ENCODE measurements at regions not wholly inside any gene's neighbourhood (a gene's known extent, or its start where the extent isn't known, plus 50 kb on each side); places are given as distances from the start of the nearest gene placed in this dataset.

DNA sequence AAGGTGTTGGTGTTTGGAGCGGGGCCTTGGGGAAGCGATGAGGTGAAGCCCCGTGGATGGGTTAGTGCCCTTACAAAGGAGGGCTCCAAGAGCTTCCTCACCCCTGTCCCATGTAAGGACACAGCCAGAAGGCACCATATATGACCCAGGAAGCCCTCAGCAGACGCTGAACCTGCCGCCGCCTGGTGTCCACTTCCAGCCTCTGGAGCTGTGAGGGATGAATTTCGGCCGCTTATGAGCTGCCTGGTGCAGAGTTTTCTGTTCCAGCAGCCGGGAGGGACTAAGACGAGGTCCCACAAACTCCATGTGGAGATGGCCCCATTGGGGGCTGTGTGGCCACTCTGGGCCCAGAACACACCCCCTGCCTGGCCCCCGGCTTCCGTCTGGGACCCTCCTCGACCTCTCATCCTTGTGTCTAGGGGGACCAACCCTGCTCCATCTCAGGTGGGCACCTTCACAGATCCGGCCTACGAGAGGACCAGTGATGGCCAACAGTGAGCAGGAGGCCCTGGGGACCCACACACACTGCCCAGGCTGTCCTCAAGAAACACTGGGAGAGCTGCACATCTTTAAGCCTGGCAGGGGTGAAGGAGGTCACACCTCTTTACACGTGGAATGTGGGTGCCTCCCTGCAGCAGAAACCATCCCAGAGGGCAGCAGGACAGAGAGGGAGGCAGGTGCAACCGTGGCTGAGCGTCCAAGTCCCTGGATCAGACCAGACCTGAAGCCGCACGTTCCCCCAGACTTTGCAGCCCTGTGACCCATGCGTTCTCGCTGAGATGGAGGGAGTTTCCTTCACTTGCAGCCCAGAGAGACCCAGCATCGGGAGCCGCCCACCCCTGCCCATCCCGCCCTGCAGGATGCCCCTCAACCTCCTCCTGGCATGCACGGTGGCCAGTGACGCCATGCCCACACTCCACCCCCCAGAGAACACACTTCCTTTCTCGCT lies 96.1 kb downstream of the PDGFA start:
- DNase-seq = no peak
- CTCF ChIA-PET = no interaction called here
- H3K27me3 Mint-ChIP-seq = no peaks in the 10 kb centered on the region

DNA sequence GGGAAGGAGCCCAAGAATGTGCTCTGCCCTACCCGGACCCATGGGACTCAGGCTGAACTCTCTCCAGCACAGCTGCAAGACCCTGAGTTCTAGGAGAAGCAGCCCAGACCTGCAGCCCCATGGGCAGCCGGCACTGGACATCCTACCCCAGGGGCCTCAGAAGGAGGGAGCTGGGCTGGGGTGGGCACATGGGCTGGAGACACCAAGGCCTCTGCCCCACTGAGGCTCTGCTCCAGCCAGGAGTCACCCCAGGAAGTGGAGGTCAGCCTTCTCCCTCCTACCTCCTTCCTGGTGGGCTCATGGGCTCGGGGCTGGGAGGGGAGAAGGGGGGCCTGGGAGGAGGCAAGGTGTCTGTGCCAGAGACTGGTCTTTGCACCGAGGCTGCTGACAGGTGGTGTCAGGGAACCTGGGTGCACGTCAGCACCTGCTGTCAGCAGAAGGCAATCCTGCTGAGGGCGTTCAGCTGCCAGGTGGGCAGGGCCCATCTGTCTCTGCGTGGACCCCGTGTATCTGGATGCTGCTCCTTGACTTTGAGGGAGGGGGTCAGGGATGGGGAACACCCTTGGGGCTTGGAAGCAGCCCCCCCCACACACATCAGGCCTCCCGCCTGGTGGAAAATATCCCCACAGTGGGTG lies 95.2 kb downstream of the PDGFA start:
- H3K27ac Mint-ChIP-seq = no peak overlapping the region
- H3K9me3 Mint-ChIP-seq = no peaks in the 10 kb centered on the region
- no peaks in the 10 kb centered on the region for H3K27me3 Mint-ChIP-seq
- no peaks in the 10 kb centered on the region for H3K4me1 Mint-ChIP-seq
- CTCF ChIA-PET = no interaction called here
- no peak for DNase-seq
- no peak overlapping the region for H3K4me3 Mint-ChIP-seq
- no peaks in the 10 kb centered on the region for H3K36me3 Mint-ChIP-seq

More for the DNA sequence above, 96.1 kb downstream of the PDGFA start:
- no peaks in the 10 kb centered on the region for H3K36me3 Mint-ChIP-seq
- H3K9me3 Mint-ChIP-seq = no peaks in the 10 kb centered on the region
- H3K4me3 Mint-ChIP-seq = no peak overlapping the region
- H3K27ac Mint-ChIP-seq = no peak overlapping the region
- no peaks in the 10 kb centered on the region for H3K4me1 Mint-ChIP-seq

DNA sequence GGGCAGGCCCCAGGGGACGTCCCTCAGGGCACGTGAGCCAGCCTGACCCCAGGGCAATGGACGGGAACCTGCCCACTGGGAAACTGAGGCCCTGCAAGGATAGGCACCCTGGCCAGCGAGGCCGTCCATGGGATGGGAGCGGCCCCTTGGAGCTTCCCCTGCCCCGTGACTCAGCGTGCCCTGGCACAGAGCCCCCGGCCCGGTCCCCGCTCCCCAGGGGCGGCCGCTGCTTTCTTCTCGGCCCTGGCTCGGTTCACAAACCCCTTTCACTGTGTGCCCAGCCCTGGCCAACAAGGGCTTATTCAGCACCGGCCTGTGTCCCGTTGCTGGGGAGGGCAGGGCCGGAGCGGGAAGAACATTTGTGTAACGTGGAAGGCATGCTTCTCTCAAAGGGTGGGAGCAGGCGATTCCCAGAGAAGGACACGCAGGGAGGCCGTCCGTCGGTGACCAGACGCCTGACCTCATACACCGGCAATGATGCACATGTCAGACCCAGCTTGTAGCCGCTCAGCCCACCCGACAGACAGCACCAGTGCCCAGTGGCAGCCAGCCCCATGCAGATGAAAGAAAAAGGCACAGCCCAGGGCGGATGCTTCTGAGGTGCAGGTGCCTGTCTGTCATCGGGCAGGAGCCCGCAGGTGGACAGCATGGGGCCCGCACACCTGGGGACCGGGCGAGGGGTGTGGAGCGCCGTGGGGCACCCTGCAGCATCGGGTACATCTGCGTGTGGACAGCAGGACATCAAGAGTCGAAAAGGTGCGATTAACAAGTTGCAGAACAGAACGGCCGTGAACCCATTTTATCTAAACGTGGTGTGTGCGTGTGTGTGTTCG lies 94.5 kb downstream of the PDGFA start:
- Mint-ChIP-seq H3K9me3 (no peaks in the 10 kb centered on the region), H3K27ac (no peak overlapping the region), H3K36me3 (no peaks in the 10 kb centered on the region), H3K4me3 (no peak overlapping the region), H3K4me1 (no peaks in the 10 kb centered on the region), H3K27me3 (no peaks in the 10 kb centered on the region)
- CTCF ChIA-PET = no interaction called here
- DNase-seq = no peak

DNA sequence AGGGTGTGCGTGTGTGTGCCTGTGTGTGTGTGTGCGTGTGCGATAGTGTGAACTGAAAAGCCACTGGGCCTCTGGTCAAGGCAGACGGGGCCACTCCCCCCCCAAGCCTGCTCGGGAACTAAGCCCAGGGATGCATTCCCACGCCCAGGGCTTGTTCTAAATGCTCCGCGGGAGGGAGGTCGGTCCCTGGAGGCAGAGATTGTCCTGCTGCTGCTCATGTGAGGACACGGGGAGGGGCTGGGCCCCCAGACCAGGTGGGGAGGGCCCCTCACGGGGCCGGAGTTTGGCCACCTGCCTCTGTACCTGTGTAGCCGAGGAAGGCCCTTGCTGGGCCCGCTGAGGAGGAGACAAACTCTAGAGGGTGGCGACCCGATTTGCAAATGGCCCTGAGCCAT lies 93.9 kb downstream of the PDGFA start:
- CTCF ChIA-PET = no interaction called here
- H3K27me3 Mint-ChIP-seq = no peaks in the 10 kb centered on the region
- no peak overlapping the region for H3K4me3 Mint-ChIP-seq
- DNase-seq = no peak
- H3K27ac Mint-ChIP-seq = no peak overlapping the region
- no peaks in the 10 kb centered on the region for H3K9me3 Mint-ChIP-seq
- H3K36me3 Mint-ChIP-seq = no peaks in the 10 kb centered on the region
- no peaks in the 10 kb centered on the region for H3K4me1 Mint-ChIP-seq

DNA sequence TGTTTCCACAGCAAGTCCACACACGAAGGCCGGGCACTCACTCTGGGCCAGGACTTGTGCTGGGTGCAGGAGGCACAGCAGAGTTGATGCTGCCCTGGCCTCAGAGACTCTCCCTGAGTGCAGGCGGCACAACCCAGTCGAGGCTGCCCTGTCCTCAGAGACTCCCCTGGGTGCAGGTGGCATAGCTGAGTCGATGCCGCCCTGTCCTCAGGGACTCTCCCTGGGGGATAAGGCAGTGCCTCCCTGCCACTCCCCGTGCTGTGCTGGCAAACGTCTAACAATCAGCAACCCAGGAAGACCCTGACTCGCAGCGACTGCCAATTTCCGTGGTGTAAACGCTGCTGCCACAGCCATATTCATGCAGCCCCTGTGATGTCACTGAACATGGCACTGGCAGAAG lies 93.1 kb downstream of the PDGFA start:
- H3K4me1 Mint-ChIP-seq = no peaks in the 10 kb centered on the region
- CTCF ChIA-PET = no interaction called here

DNA sequence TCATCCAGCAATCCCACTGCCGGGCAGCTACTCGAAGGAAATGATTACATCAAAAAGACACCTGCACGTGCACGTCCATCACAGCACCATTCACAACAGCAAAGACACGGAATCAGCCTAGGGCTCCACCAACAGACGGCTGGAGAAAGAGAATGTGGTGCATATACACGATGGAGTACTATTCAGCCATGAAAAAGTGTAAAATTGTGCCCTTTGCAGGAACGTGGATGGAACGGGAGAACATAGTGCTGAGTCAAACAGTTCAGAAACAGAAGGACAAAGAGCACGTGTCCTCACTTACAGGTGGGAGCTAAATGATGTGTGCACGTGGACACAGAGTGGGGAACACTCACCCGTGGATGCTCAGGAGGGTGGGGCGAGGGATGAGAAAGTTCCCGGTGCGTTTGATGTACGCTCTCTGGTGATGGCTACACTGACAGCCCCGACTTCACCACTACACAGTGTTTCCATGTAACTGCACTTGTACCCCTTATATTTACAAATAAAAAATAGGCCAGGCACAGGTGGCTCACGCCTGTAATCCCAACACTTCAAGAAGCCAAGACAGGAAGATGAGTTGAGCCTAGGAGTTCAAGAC lies 92.0 kb downstream of the PDGFA start:
- DNase-seq = no peak
- Mint-ChIP-seq H3K36me3 (no peaks in the 10 kb centered on the region), H3K9me3 (no peaks in the 10 kb centered on the region), H3K27me3 (no peaks in the 10 kb centered on the region), H3K4me3 (no peak overlapping the region), H3K4me1 (no peaks in the 10 kb centered on the region), H3K27ac (no peak overlapping the region)
- CTCF ChIA-PET = no interaction called here

More for the DNA sequence above, 93.1 kb downstream of the PDGFA start:
- Mint-ChIP-seq H3K27me3 (no peaks in the 10 kb centered on the region), H3K9me3 (no peaks in the 10 kb centered on the region), H3K4me3 (no peak overlapping the region), H3K36me3 (no peaks in the 10 kb centered on the region), H3K27ac (no peak overlapping the region)
- DNase-seq = no peak

DNA sequence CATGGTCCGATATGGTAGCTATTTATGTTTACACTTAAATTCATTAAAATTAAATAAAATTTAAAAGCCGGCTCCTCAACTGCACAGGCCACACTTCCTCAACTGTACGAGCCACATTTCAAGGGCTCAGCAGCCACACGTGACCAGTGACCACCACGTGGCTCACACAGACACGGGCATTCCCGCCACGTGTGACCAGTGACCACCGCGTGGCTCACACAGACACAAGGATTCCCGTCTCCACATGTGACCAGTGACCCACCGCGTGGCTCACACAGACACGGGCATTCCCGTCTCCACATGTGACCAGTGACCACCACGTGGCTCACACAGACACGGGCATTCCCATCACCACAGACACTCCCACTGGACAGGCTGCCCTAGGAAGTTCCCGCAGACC lies 91.3 kb downstream of the PDGFA start:
- H3K27me3 Mint-ChIP-seq = no peaks in the 10 kb centered on the region
- no peak overlapping the region for H3K27ac Mint-ChIP-seq
- CTCF ChIA-PET = no interaction called here
- no peak overlapping the region for H3K4me3 Mint-ChIP-seq
- no peaks in the 10 kb centered on the region for H3K36me3 Mint-ChIP-seq
- no peak for DNase-seq
- no peaks in the 10 kb centered on the region for H3K9me3 Mint-ChIP-seq
- no peaks in the 10 kb centered on the region for H3K4me1 Mint-ChIP-seq

DNA sequence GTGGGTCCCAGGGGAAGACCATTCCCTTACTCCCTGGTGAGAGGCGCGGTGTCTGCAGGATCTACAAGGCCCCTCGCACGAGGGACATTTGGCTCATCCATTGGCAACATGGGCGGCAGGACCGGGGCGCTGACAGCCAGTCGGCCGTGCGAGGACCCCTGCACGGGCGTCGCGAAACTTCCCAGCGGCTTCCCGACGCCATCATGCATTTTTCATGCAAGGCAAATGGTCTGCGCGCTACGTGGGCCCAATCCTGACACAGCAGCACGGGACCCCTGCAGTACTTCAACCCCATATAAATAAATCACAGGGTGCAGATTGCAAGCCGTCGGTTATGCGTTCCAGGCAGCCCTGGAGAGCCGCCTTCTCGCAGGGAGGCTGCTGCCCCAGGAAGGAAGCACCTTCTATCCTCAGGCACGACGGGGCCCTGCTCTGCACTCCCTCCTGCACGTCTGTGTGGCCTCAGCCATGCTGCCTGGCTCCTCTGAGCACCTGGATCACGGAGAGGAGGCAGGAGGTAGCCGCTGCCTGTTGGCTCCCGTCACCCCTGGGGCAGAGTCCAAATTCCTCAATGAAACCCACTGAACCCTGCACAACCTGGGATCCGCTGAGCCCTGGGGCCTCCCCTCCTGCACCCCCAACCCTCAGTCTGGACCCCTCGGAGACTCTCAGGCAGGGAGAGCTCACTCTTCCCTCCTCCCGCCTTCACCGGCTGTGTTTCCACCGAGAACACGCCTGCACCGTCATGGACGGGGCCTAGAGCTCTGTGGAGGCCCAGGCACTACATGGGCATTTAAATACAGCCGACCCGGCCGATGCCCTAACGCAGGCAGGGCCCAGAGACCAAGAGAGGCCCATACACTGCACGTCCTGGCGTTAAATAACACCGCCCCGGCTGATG lies 90.5 kb downstream of the PDGFA start:
- H3K36me3 Mint-ChIP-seq = no peaks in the 10 kb centered on the region
- no peak for DNase-seq
- no peak overlapping the region for H3K4me3 Mint-ChIP-seq
- H3K4me1 Mint-ChIP-seq = no peaks in the 10 kb centered on the region
- no peaks in the 10 kb centered on the region for H3K27me3 Mint-ChIP-seq
- no peak overlapping the region for H3K27ac Mint-ChIP-seq
- no peaks in the 10 kb centered on the region for H3K9me3 Mint-ChIP-seq
- CTCF ChIA-PET = no interaction called here

DNA sequence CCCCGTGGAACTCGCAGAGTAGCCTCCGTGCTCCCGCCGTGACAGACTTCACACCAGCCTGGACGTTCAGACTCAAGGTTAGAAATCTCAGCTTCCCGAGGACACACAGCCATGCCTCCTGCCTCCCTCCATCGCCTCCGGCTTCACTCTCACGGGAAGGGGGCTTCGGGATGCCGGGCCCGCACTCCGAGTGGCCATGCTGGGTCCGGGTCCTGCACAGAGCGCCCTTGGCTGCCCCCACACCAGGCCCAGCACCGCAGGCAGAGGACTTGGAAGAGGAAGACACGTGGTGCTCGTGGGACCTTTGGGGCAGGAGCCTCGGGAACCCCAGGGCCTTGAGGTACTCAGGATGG lies 89.8 kb downstream of the PDGFA start:
- CTCF ChIA-PET = no interaction called here
- DNase-seq = no peak
- no peak overlapping the region for H3K4me3 Mint-ChIP-seq
- no peaks in the 10 kb centered on the region for H3K27me3 Mint-ChIP-seq
- H3K4me1 Mint-ChIP-seq = no peaks in the 10 kb centered on the region
- no peaks in the 10 kb centered on the region for H3K9me3 Mint-ChIP-seq
- no peak overlapping the region for H3K27ac Mint-ChIP-seq
- no peaks in the 10 kb centered on the region for H3K36me3 Mint-ChIP-seq

DNA sequence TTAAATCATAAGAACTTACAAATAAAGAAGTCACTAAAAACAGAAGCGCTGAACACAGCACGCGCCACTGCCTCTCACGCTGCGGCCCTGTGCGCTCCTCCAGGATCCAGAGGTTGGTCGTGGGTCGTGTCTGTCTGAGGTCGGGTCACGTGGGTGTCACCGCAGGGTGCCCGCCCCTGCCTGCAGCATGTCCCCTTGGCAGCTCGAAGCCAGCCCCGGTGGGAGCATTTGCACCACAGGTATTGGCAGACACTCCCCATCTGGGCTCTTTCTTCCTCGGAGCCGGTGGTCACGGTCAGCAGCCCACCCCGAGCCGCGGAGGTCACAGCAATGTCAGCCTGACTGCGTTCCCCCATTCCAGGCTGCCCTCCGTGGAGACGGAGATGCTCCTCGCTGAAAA lies 88.6 kb downstream of the PDGFA start:
- H3K4me1 Mint-ChIP-seq = peaks cover 4% of the 10 kb centered on the region
- CTCF ChIA-PET = interaction anchor here (1.8 kb wide), 1 partner anchor 109 kb away, joined by 4 read pairs; no protein-coding TSS in a partner anchor
- H3K36me3 Mint-ChIP-seq = no peaks in the 10 kb centered on the region
- H3K9me3 Mint-ChIP-seq = no peaks in the 10 kb centered on the region
- no peak for DNase-seq
- no peak overlapping the region for H3K4me3 Mint-ChIP-seq
- H3K27ac Mint-ChIP-seq = no peak overlapping the region
- no peaks in the 10 kb centered on the region for H3K27me3 Mint-ChIP-seq

DNA sequence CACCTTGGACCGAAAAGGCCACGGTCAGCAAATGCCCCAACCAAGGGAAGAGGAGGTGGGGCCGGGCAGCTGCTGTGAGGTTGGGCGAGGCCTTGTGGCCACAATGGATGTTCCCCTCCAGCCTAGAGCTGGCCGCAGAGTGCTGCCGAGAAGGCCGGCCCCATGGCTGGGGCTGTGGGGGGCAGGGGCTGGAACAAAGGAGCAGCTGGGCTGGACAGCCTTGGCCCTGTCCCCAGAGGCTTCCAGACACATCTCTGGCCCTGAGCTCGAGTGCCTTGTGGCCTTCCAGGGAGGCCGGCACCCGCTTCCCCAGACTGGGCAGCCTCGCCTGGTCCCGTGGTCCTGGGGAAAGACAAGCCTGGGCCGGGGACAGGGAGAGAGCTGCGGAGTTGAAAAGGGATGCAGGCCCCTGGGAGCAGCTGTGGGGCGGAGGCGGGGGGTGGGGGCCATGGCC lies 88.0 kb downstream of the PDGFA start:
- no peak for DNase-seq
- Mint-ChIP-seq H3K4me3 (no peak overlapping the region), H3K27me3 (no peaks in the 10 kb centered on the region), H3K36me3 (no peaks in the 10 kb centered on the region), H3K27ac (no peak overlapping the region), H3K4me1 (peaks cover 4% of the 10 kb centered on the region), H3K9me3 (no peaks in the 10 kb centered on the region)
- CTCF ChIA-PET = interaction anchor here (1.8 kb wide), 1 partner anchor 110 kb away, joined by 4 read pairs; no protein-coding TSS in a partner anchor

DNA sequence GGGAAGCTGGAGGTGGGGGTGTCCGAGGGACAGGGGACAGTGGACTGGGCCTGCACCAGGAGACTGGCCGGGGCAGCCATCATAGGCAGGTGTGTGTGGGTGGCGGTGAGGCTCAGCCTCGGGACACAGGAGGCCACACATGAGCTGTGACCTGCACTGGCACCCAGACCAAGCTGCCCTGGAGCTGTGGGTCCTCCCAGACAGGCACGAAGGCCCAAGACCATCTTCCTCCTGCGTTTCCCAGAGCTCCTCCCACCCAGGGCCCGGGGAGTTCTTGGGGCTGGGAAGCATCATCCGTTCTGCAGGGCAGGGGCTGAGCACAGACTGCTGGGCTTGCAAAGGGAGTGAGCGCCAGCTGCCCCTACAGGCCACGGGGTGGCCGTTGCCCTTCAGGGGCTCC lies 87.4 kb downstream of the PDGFA start:
- Mint-ChIP-seq H3K9me3 (no peaks in the 10 kb centered on the region), H3K27me3 (no peaks in the 10 kb centered on the region), H3K36me3 (no peaks in the 10 kb centered on the region), H3K27ac (no peak overlapping the region), H3K4me3 (no peak overlapping the region), H3K4me1 (peaks cover 4% of the 10 kb centered on the region)
- CTCF ChIA-PET = interaction anchor here (1.8 kb wide), 1 partner anchor 110 kb away, joined by 4 read pairs; no protein-coding TSS in a partner anchor
- DNase-seq = no peak

DNA sequence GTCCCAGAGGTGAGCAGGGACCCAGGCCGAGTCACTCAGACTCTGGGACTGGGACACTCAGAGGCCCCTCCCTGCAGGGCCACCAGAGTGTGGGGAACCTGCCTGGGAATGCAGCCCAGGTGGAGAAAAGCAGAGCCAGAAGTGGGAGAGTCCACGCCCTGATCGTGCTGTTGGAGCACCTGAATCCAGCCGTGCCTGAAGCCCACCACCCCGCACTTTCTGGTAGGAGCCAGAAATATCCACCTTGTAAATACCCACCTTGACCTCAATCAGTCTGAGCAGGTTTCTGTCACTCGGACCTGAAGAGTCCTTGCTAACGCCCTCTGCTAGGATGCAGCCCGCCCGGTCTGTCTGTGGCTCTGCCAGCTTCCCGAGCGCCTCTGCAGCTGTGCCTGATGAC lies 86.7 kb downstream of the PDGFA start:
- no peaks in the 10 kb centered on the region for H3K36me3 Mint-ChIP-seq
- no peak overlapping the region for H3K27ac Mint-ChIP-seq
- no peak for DNase-seq
- no peaks in the 10 kb centered on the region for H3K27me3 Mint-ChIP-seq
- H3K4me1 Mint-ChIP-seq = peaks cover 4% of the 10 kb centered on the region
- CTCF ChIA-PET = interaction anchor here (1.2 kb wide), 1 partner anchor 111 kb away, joined by 3 read pairs; no protein-coding TSS in a partner anchor
- no peaks in the 10 kb centered on the region for H3K9me3 Mint-ChIP-seq
- no peak overlapping the region for H3K4me3 Mint-ChIP-seq
